Transverse colon (tissue), 4 donors: ENCODE measurements at regions not wholly inside any gene's neighbourhood (a gene's known extent, or its start where the extent isn't known, plus 50 kb on each side); places are given as distances from the start of the nearest gene placed in this dataset.

Experiments
- CTCF ChIP-seq, 5 experiments: fragments of 200-600 bp in 3 of 5; fragments of 450-650 bp in 2 of 5; sonication (generic) in 3 of 5; IDR thresholded peaks; 1 replicate in 2 of 5; 2 replicates in 3 of 5; pipeline ENCODE4 v1.5.1; 2016 to 2017; ENCODE audit warnings: antibody characterized with exemption in 5 of 5, inconsistent platforms in 3 of 5, mild to moderate bottlenecking in 2 of 5, moderate library complexity in 1 of 5
- POLR2A ChIP-seq: fragments of 450-650 bp; IDR thresholded peaks from one replicate; pipeline ENCODE4 v1.6.1; 2016; ENCODE audit warnings: antibody characterized with exemption, mild to moderate bottlenecking, moderate library complexity
- POLR2AphosphoS5 ChIP-seq, 3 donors: sonication (generic); formaldehyde crosslinking; IDR thresholded peaks; one replicate each; pipeline ENCODE4 v1.6.1; 2016; ENCODE audit warnings: antibody characterized with exemption in 3 of 3

DNA sequence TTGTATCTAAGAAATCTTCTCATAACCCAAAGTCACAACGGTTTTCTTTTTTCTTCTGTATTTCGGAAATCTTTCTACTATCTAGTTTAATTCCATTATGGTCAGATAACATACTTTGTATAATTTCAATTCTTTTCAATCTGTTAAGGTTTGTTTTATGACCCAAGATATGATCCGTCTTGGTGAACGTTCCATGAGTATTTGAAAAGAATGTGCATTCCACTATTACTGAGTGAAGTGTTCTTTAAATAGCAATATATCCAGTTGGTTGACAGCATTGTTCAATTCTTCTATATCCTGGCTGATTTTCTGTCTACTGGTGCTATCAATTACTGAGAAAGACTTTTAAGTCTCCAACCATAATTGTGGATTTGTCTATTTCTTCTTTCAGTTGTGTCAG lies 414.5 kb downstream of the TNS1 start:
- TF ChIP-seq CTCF (IDR thresholded peaks at IDR 0.05) (no peak), POLR2A (no peak), POLR2AphosphoS5 (IDR thresholded peaks at IDR 0.05) (no peak)
